ENCODE measurements at regions not wholly inside any gene's neighbourhood (a gene's known extent, or its start where the extent isn't known, plus 50 kb on each side); places are given as distances from the start of the nearest gene placed in this dataset.

GRCh38 chr2:156219491-156220100, 112.9 kb downstream of the NR4A2 start:
- TF ChIP-seq CTCF (IDR thresholded peaks at IDR 0.05): no peak

GRCh38 chr2:156215656-156216055, 116.9 kb downstream of the NR4A2 start:
- Histone ChIP-seq H3K4me1 (no peaks in the 10 kb centered on the region), H3K9me3 (no peaks in the 10 kb centered on the region), H3K4me3 (no peak overlapping the region), H3K27ac (no peak overlapping the region), H3K36me3 (no peaks in the 10 kb centered on the region), H3K27me3 (no peaks in the 10 kb centered on the region)
- intact Hi-C loops (cut with DNase I): no loop called here
- DNase-seq: no peak
- no peak for TF ChIP-seq CTCF (IDR thresholded peaks at IDR 0.05)
- no peak for ATAC-seq

More at GRCh38 chr2:156219491-156220100, 112.9 kb downstream of the NR4A2 start:
- H3K27me3 ChIP-seq: no peaks in the 10 kb centered on the region
- H3K9me3 ChIP-seq: no peaks in the 10 kb centered on the region
- DNase-seq (no peak), ATAC-seq (no peak)
- intact Hi-C loops (cut with DNase I): no loop called here
- H3K36me3 ChIP-seq: no peaks in the 10 kb centered on the region
- H3K27ac ChIP-seq: no peak overlapping the region
- no peak overlapping the region for H3K4me3 ChIP-seq
- no peaks in the 10 kb centered on the region for H3K4me1 ChIP-seq

GRCh38 chr2:156211318-156211717, 121.2 kb downstream of the NR4A2 start:
- intact Hi-C loops (cut with DNase I): no loop called here
- Histone ChIP-seq H3K4me1 (no peaks in the 10 kb centered on the region), H3K9me3 (no peaks in the 10 kb centered on the region), H3K27me3 (no peaks in the 10 kb centered on the region), H3K4me3 (no peak overlapping the region), H3K36me3 (no peaks in the 10 kb centered on the region), H3K27ac (no peak overlapping the region)
- ATAC-seq (no peak), DNase-seq (no peak)
- no peak for TF ChIP-seq CTCF (IDR thresholded peaks at IDR 0.05)

- H3K9me3 ChIP-seq: no peaks in the 10 kb centered on the region
- no peak overlapping the region for H3K27ac ChIP-seq
- ATAC-seq: no peak
- no peak for TF ChIP-seq CTCF (IDR thresholded peaks at IDR 0.05)
- intact Hi-C loops (cut with DNase I): no loop called here
- no peaks in the 10 kb centered on the region for H3K4me1 ChIP-seq
- DNase-seq: no peak
- H3K36me3 ChIP-seq: no peaks in the 10 kb centered on the region
- no peak overlapping the region for H3K4me3 ChIP-seq
- no peaks in the 10 kb centered on the region for H3K27me3 ChIP-seq
Measured at GRCh38 chr2:156206355-156206754, 126.2 kb downstream of the NR4A2 start.

GRCh38 chr2:156199588-156199987, 132.9 kb downstream of the NR4A2 start:
- intact Hi-C loops (cut with DNase I): no loop called here
- ATAC-seq: no peak
- TF ChIP-seq CTCF (IDR thresholded peaks at IDR 0.05): no peak

GRCh38 chr2:156196031-156196430, 136.5 kb downstream of the NR4A2 start:
- Histone ChIP-seq H3K27ac (no peak overlapping the region), H3K36me3 (no peaks in the 10 kb centered on the region), H3K27me3 (no peaks in the 10 kb centered on the region), H3K4me3 (no peak overlapping the region), H3K9me3 (no peaks in the 10 kb centered on the region), H3K4me1 (no peaks in the 10 kb centered on the region)
- ATAC-seq (no peak), DNase-seq (no peak)
- intact Hi-C loops (cut with DNase I): no loop called here
- TF ChIP-seq CTCF (IDR thresholded peaks at IDR 0.05): no peak

More at GRCh38 chr2:156199588-156199987, 132.9 kb downstream of the NR4A2 start:
- Histone ChIP-seq H3K4me3 (no peak overlapping the region), H3K36me3 (no peaks in the 10 kb centered on the region), H3K27ac (no peak overlapping the region), H3K9me3 (no peaks in the 10 kb centered on the region), H3K4me1 (no peaks in the 10 kb centered on the region), H3K27me3 (no peaks in the 10 kb centered on the region)
- DNase-seq: no peak

Measured in upper lobe of right lung (tissue), 1 donor.